Suprapubic skin (tissue), 4 donors: ENCODE measurements at regions not wholly inside any gene's neighbourhood (a gene's known extent, or its start where the extent isn't known, plus 50 kb on each side); places are given as distances from the start of the nearest gene placed in this dataset.

Source experiments
- DNase-seq, 2 donors: peaks; one replicate each; pipeline ENCODE4 v3.0.0-alpha.2; 2019; ENCODE audit warnings: low spot score in 2 of 2
- H3K27ac ChIP-seq: fragments of 200-600 bp; sonication (generic); one replicate; pipeline ENCODE4 v1.5.1; 2019
- H3K27me3 ChIP-seq: fragments of 200-600 bp; sonication (generic); one replicate; pipeline ENCODE4 v1.5.1; 2019
- H3K36me3 ChIP-seq: fragments of 200-600 bp; sonication (generic); one replicate; pipeline ENCODE4 v1.5.1; 2019
- H3K4me1 ChIP-seq: fragments of 200-600 bp; sonication (generic); one replicate; pipeline ENCODE4 v1.5.1; 2019
- H3K4me3 ChIP-seq: fragments of 200-600 bp; sonication (generic); one replicate; pipeline ENCODE4 v1.5.1; 2019; ENCODE audit warnings: mild to moderate bottlenecking
- H3K9me3 ChIP-seq: fragments of 200-600 bp; sonication (generic); one replicate; pipeline ENCODE4 v1.5.1; 2019
- EP300 ChIP-seq: sonication (generic); formaldehyde crosslinking; IDR thresholded peaks from one replicate; pipeline ENCODE4 v1.6.1; 2017; ENCODE audit warnings: antibody characterized with exemption
- POLR2A ChIP-seq, 2 donors: fragments of 450-650 bp; IDR thresholded peaks; one replicate each; pipeline ENCODE4 v1.6.1; 2017; ENCODE audit warnings: antibody characterized with exemption in 2 of 2, mild to moderate bottlenecking in 2 of 2, moderate library complexity in 2 of 2
- POLR2AphosphoS5 ChIP-seq, 3 donors: sonication (generic); formaldehyde crosslinking; IDR thresholded peaks; one replicate each; pipeline ENCODE4 v1.6.1; 2017; ENCODE audit warnings: antibody characterized with exemption in 3 of 3
- WGBS: methylation state at CpG from one replicate; pipeline ENCODE4 v1.1.5; 2018; 5-methylcytosine and 5-hydroxymethylcytosine counted together
- TF ChIP-seq, protein P1 (sequence below), 2 donors: fragments of 200-600 bp in 1 of 2; fragments of 450-650 bp in 1 of 2; sonication (generic) in 1 of 2; IDR thresholded peaks; one replicate each; pipeline ENCODE4 v1.5.1; 2016 to 2019; ENCODE audit warnings: antibody characterized with exemption in 2 of 2, mild to moderate bottlenecking in 1 of 2, moderate library complexity in 1 of 2

DNA sequence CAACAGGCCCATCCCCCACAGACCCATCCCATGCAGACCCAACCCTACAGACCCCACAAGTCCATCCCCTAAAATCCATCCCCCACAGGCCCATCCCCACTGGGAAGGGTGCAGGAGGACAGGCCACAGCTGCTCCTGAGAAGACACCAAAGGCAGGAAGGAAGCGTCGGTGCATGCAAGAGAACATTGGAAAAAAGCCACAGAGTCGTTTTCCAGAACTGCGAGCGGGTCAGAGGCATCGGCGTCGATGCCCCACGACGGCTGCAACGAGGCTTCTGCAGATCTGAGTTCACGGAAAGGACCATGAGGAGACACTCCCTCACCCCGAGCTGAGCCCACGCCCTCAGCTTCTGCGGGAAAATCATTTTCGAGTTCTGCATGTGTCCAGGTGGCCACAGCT is 59.6 kb upstream of the GALNT9 start:
- WGBS, result 64% methylated on average over 10 of the region's 16 CpGs
- DNase-seq, result no peak
- Histone ChIP-seq H3K9me3 (no peaks in the 10 kb centered on the region), H3K4me1 (no peaks in the 10 kb centered on the region), H3K27me3 (peaks cover 88% of the 10 kb centered on the region), H3K27ac (no peak overlapping the region), H3K36me3 (no peaks in the 10 kb centered on the region), H3K4me3 (no peak overlapping the region)
- TF ChIP-seq POLR2AphosphoS5 (IDR thresholded peaks at IDR 0.05), result no peak
- TF ChIP-seq EP300, result no peak
- TF ChIP-seq POLR2A (IDR thresholded peaks at IDR 0.05), result no peak
- TF ChIP-seq, protein P1, sequence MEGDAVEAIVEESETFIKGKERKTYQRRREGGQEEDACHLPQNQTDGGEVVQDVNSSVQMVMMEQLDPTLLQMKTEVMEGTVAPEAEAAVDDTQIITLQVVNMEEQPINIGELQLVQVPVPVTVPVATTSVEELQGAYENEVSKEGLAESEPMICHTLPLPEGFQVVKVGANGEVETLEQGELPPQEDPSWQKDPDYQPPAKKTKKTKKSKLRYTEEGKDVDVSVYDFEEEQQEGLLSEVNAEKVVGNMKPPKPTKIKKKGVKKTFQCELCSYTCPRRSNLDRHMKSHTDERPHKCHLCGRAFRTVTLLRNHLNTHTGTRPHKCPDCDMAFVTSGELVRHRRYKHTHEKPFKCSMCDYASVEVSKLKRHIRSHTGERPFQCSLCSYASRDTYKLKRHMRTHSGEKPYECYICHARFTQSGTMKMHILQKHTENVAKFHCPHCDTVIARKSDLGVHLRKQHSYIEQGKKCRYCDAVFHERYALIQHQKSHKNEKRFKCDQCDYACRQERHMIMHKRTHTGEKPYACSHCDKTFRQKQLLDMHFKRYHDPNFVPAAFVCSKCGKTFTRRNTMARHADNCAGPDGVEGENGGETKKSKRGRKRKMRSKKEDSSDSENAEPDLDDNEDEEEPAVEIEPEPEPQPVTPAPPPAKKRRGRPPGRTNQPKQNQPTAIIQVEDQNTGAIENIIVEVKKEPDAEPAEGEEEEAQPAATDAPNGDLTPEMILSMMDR (IDR thresholded peaks at IDR 0.05), result no peak

DNA sequence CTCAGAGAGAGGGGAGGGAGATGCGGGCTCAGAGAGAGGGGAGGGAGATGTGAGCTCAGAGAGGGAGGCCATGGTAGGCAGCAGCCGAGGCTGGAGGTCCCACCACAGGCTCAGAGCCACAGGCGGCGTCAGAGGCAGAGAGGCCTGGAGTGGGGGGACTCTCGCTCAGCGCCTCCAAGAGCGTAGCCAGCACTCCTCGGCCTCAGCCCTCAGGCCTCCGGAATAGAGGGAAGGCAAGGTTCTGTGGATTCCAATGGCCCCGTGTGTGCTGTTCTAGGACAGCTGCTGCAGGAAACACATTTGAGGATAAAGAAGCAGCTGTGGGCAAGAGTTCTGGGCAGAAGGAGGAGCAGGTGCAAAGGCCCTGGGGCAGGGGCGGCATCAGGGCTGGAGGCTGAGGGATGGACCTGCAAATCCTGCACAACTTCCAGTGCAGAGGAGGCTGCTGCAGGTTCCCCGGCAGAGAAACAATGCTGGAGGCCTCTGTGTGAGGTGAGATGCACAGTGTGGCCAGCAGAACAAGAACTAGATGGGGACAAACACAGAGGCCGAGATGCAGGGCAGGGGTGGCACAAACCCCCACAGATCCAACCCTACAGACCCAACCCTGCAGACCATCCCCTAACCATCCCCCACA is 59.1 kb upstream of the GALNT9 start:
- H3K27me3 ChIP-seq, result peaks cover 86% of the 10 kb centered on the region
- WGBS, result 67% methylated on average over 13 of the region's 13 CpGs

DNA sequence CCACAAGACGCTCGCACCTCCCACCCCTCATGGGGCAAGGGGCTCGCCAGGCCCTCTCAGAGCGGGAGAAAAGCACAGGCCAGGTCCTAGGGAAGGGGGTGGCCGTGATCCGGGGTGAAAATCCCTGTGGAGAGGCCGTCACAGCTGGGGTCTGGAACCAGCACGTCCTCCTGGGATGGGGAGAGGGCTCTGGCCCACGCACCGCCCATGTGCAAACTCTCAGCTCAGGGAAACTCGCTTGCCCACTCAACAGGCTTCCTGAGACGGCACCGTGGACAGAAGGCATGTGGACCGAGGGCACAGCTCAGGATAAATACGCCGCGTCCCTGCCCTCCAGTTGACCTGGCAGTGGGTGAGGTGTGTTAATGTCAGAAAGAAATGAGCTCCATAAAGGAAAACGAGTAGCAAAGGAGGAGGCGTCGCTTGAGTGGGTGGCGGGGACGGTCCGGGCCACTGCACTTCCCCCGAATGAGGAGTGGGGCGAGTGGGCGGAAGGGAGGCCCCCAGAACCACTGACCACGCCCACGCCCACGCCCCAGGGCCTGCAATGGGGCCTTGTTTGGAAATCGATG is 57.6 kb upstream of the GALNT9 start:
- Histone ChIP-seq H3K36me3 (no peaks in the 10 kb centered on the region), H3K9me3 (no peaks in the 10 kb centered on the region), H3K27ac (no peak overlapping the region), H3K4me1 (no peaks in the 10 kb centered on the region), H3K27me3 (peaks cover 86% of the 10 kb centered on the region), H3K4me3 (no peak overlapping the region)
- TF ChIP-seq, protein P1 (IDR thresholded peaks at IDR 0.05), result no peak
- no peak for TF ChIP-seq POLR2AphosphoS5 (IDR thresholded peaks at IDR 0.05)
- no peak for TF ChIP-seq EP300
- TF ChIP-seq POLR2A (IDR thresholded peaks at IDR 0.05), result no peak
- DNase-seq, result no peak
- 71% methylated on average over 30 of the region's 30 CpGs for WGBS

More for the DNA sequence above, 59.1 kb upstream of the GALNT9 start:
- DNase-seq, result peak in 1 of 2 donors; percentile 68
- H3K9me3 ChIP-seq, result no peaks in the 10 kb centered on the region
- no peak overlapping the region for H3K27ac ChIP-seq
- H3K4me3 ChIP-seq, result no peak overlapping the region
- no peak for TF ChIP-seq POLR2AphosphoS5 (IDR thresholded peaks at IDR 0.05)
- TF ChIP-seq EP300, result no peak
- TF ChIP-seq, protein P1 (IDR thresholded peaks at IDR 0.05), result no peak
- no peak for TF ChIP-seq POLR2A (IDR thresholded peaks at IDR 0.05)
- no peaks in the 10 kb centered on the region for H3K36me3 ChIP-seq
- no peaks in the 10 kb centered on the region for H3K4me1 ChIP-seq

DNA sequence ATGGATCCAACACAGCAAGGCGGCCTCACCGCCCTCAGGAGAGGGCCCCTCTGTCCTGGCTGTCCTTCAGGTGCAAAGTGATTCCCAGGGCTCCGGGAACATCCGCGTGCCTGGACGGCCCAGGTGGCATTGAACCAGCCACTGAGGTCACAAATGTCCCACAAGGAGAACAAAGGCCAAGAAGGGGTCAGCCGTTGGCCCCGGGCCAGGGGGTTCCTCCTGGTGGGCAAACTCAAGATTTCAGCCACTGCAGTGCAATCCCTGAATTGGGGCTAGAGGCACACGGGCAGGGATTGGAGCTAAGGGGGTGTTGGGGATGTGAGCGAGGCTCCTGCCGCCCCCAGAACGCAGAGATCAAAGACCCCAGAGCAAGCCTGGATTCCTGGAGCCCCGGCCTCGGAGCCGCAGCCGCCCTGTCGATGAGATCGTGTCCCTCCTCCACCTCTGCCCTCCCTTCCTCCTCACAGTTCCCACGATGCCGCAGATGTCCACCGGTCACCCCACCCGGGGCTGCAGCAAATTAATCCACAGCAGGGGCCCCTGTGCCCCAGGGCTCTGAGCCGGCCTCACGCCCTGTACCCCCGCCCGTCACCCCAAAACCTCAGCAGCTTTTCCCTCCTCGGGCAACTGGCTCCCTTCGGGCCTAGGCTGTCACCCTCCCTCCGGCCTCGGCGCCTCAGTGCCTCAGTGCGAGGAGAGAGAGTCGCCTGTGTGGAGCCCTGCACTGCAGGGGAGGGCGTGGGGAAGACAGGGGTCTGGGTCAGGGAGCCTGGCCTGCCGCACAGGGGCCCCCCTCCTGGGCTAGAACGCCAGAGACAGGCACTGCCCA is 56.7 kb upstream of the GALNT9 start:
- H3K4me1 ChIP-seq, result no peaks in the 10 kb centered on the region
- no peaks in the 10 kb centered on the region for H3K9me3 ChIP-seq
- H3K27me3 ChIP-seq, result peaks cover 88% of the 10 kb centered on the region
- H3K4me3 ChIP-seq, result no peak overlapping the region
- 50% methylated on average over 18 of the region's 36 CpGs for WGBS
- DNase-seq, result no peak
- no peak overlapping the region for H3K27ac ChIP-seq
- no peaks in the 10 kb centered on the region for H3K36me3 ChIP-seq
- TF ChIP-seq POLR2AphosphoS5 (IDR thresholded peaks at IDR 0.05), result no peak
- TF ChIP-seq, protein P1 (IDR thresholded peaks at IDR 0.05), result no peak
- no peak for TF ChIP-seq POLR2A (IDR thresholded peaks at IDR 0.05)
- no peak for TF ChIP-seq EP300
